CD4-positive, CD25-positive, alpha-beta regulatory T cell (primary cell): ENCODE measurements at regions not wholly inside any gene's neighbourhood (a gene's known extent, or its start where the extent isn't known, plus 50 kb on each side); places are given as distances from the start of the nearest gene placed in this dataset.

Experiments used
- ATAC-seq, 2 donors: fragments of 150-1000 bp; cut with Tn5 transposase; one replicate each; pipeline ENCODE4 v1.10.0; 2021; ENCODE audit warnings: low read depth in 2 of 2, moderate number of reproducible peaks in 2 of 2, moderate library complexity in 1 of 2
- DNase-seq, 3 donors: peaks; one replicate each; pipeline versions ENCODE4 v3.0.0 to v3.0.0-alpha.2; 2012 to 2022; ENCODE audit warnings: mixed read lengths in 1 of 3
- H3K27ac ChIP-seq: one replicate; pipeline ENCODE4 v1.7.0; 2013; ENCODE audit warnings: mild to moderate bottlenecking, low read length; ENCODE audit not compliant: insufficient read depth, poor library complexity, severe bottlenecking
- H3K27me3 ChIP-seq: one replicate; pipeline ENCODE4 v1.7.0; 2013; ENCODE audit warnings: low read length; ENCODE audit not compliant: control insufficient read depth, insufficient read depth
- H3K36me3 ChIP-seq: one replicate; pipeline ENCODE4 v1.7.0; 2013; ENCODE audit warnings: mild to moderate bottlenecking, low read length, moderate library complexity; ENCODE audit not compliant: control insufficient read depth, insufficient read depth
- H3K4me1 ChIP-seq: 2 replicates; pipeline ENCODE4 v1.7.0; 2013; ENCODE audit warnings: mild to moderate bottlenecking, low read length; ENCODE audit not compliant: insufficient read depth, control insufficient read depth, poor library complexity, severe bottlenecking
- H3K4me3 ChIP-seq: one replicate; pipeline ENCODE4 v1.7.0; 2013; ENCODE audit warnings: low read depth, mild to moderate bottlenecking, low read length, moderate library complexity
- H3K9me3 ChIP-seq, 2 experiments: 1 replicate in 1 of 2; 2 replicates in 1 of 2; pipeline ENCODE4 v1.7.0; 2013; ENCODE audit warnings: low read length in 2 of 2, mild to moderate bottlenecking in 1 of 2, moderate library complexity in 1 of 2; ENCODE audit not compliant: control insufficient read depth in 2 of 2
- H3K27ac Mint-ChIP-seq, 3 donors: one replicate each; pipeline ENCODE4 v1.8.0; 2020 to 2022; ENCODE audit warnings: mild to moderate bottlenecking in 3 of 3, mixed read lengths in 3 of 3, moderate library complexity in 2 of 3
- H3K27me3 Mint-ChIP-seq: one replicate; pipeline ENCODE4 v1.8.0; 2022; ENCODE audit warnings: mild to moderate bottlenecking, mixed read lengths
- H3K36me3 Mint-ChIP-seq: one replicate; pipeline ENCODE4 v1.8.0; 2020; ENCODE audit warnings: mixed read lengths
- H3K4me1 Mint-ChIP-seq, 4 donors: one replicate each; pipeline ENCODE4 v1.8.0; 2020 to 2022; ENCODE audit warnings: mixed read lengths in 4 of 4, mild to moderate bottlenecking in 1 of 4
- H3K4me3 Mint-ChIP-seq, 4 donors: one replicate each; pipeline ENCODE4 v1.8.0; 2020 to 2022; ENCODE audit warnings: mild to moderate bottlenecking in 4 of 4, mixed read lengths in 4 of 4, moderate library complexity in 3 of 4
- H3K9me3 Mint-ChIP-seq, 7 donors: one replicate each; pipeline ENCODE4 v1.8.0; 2020 to 2022; ENCODE audit warnings: mixed read lengths in 7 of 7, mild to moderate bottlenecking in 3 of 7, moderate library complexity in 2 of 7

DNA sequence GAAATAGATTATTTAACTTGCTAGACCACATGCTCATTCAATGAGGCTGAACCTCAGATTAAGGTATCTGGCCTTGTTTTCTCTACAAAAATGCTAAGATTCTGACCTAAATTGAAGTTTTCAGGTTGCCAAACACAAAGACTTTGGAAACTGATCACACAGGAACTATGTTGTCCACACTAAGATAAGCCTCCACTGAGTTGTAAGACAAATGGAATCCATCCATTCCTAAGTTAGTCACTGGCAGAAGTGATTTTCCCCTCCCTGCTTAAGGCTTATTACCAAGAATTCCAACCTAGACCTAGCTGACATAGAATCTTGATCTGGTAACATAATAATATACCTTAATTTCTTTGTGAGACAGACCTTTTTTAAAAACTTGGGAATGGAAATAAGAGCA lies 608.1 kb downstream of the TENT5A start:
- H3K36me3 Mint-ChIP-seq: no peaks in the 10 kb centered on the region
- peaks cover 0 to 1% of the 10 kb centered on the region in 2 experiments for H3K9me3 ChIP-seq
- no peak overlapping the region for H3K4me3 Mint-ChIP-seq
- no peaks in the 10 kb centered on the region for H3K36me3 ChIP-seq
- no peaks in the 10 kb centered on the region for H3K4me1 ChIP-seq
- DNase-seq (no peak), ATAC-seq (no peak)
- no peak overlapping the region for H3K27ac ChIP-seq
- no peaks in the 10 kb centered on the region for H3K27me3 ChIP-seq
- no peaks in the 10 kb centered on the region for H3K4me1 Mint-ChIP-seq
- no peak overlapping the region for H3K27ac Mint-ChIP-seq
- no peaks in the 10 kb centered on the region for H3K27me3 Mint-ChIP-seq
- H3K9me3 Mint-ChIP-seq: peaks cover 0 to 17% (median 1%) of the 10 kb centered on the region in 7 donors
- H3K4me3 ChIP-seq: no peak overlapping the region

DNA sequence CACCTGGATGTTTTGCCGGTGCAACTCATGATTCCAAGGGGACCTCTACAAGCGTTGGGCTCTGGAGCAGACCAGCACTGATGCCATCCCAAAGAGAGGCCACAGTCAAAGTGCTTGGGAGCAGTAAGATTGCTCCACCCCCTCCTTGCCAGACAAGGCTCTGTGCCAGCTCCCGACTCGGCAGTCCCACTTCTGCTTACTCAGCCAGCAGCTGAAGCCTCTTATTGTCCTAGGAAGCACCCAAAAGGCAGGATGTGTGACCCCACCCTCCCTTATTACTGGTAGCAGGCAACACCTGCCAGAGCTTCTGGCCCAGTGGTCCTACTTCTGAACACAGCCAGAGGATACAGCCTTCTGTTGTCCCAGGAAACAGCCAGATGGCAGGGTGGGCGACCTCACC lies 614.2 kb downstream of the TENT5A start:
- no peak overlapping the region for H3K4me3 ChIP-seq
- Mint-ChIP-seq H3K27me3 (no peaks in the 10 kb centered on the region), H3K36me3 (no peaks in the 10 kb centered on the region), H3K4me1 (no peaks in the 10 kb centered on the region), H3K4me3 (no peak overlapping the region), H3K27ac (no peak overlapping the region), H3K9me3 (peaks cover 0 to 19% (median 3%) of the 10 kb centered on the region in 7 donors)
- H3K27ac ChIP-seq: no peak overlapping the region
- H3K4me1 ChIP-seq: no peaks in the 10 kb centered on the region
- DNase-seq (no peak), ATAC-seq (no peak)
- H3K9me3 ChIP-seq: peaks cover 0 to 9% of the 10 kb centered on the region in 2 experiments
- no peaks in the 10 kb centered on the region for H3K27me3 ChIP-seq
- H3K36me3 ChIP-seq: no peaks in the 10 kb centered on the region

DNA sequence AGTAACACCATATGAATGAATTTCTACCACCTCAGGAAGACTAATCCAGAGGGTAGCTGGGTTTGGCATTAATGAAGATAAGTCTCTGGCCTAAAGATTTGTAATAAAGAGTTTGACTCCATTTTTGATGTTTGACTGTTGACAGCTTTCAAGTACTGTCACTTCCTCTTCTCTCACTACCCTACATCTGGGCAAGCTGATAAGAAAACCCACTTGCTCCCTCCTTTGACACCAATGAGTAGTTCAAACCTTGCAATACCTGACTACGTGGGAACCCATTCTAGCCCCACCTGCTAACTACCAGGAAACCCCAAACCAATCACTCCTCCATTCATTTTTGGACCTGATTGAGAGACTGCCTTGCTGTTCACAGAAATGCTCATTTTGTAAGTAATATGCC lies 621.5 kb downstream of the TENT5A start:
- Histone ChIP-seq H3K27me3 (no peaks in the 10 kb centered on the region), H3K27ac (no peak overlapping the region), H3K36me3 (no peaks in the 10 kb centered on the region), H3K9me3 (peaks cover 0 to 3% of the 10 kb centered on the region in 2 experiments), H3K4me3 (no peak overlapping the region), H3K4me1 (no peaks in the 10 kb centered on the region)
- no peaks in the 10 kb centered on the region for H3K4me1 Mint-ChIP-seq
- DNase-seq (no peak), ATAC-seq (no peak)
- H3K27me3 Mint-ChIP-seq: no peaks in the 10 kb centered on the region
- H3K9me3 Mint-ChIP-seq: peaks cover 0 to 15% (median 2%) of the 10 kb centered on the region in 7 donors
- no peak overlapping the region for H3K4me3 Mint-ChIP-seq
- H3K36me3 Mint-ChIP-seq: no peaks in the 10 kb centered on the region
- H3K27ac Mint-ChIP-seq: no peak overlapping the region

DNA sequence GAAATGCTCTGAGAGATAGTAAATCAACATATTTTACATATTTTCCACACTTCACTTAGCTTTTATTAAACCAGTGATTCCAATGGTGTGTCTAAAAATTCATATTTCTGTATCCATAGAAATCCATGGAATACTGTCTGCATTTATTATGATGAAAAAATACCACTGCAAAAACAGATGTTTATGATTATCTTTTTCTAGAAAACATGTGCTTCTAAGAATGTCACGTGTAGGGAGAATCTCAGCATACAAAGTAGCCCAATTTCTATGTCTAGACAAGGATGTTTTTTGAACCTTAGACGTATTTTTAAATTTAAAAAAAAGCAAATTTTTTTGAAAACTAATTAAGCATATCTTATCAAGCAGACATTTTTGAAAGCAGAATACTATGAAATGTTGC lies 622.4 kb downstream of the TENT5A start:
- DNase-seq (no peak), ATAC-seq (no peak)
- H3K27ac Mint-ChIP-seq: no peak overlapping the region
- H3K36me3 Mint-ChIP-seq: no peaks in the 10 kb centered on the region
- H3K9me3 Mint-ChIP-seq: peaks cover 0 to 11% (median 0%) of the 10 kb centered on the region in 7 donors
- Histone ChIP-seq H3K27me3 (no peaks in the 10 kb centered on the region), H3K4me3 (no peak overlapping the region), H3K9me3 (peaks cover 0 to 3% of the 10 kb centered on the region in 2 experiments), H3K4me1 (no peaks in the 10 kb centered on the region), H3K27ac (no peak overlapping the region), H3K36me3 (no peaks in the 10 kb centered on the region)
- no peak overlapping the region for H3K4me3 Mint-ChIP-seq
- no peaks in the 10 kb centered on the region for H3K27me3 Mint-ChIP-seq
- no peaks in the 10 kb centered on the region for H3K4me1 Mint-ChIP-seq

- Mint-ChIP-seq H3K9me3 (peaks cover 0 to 11% (median 0%) of the 10 kb centered on the region in 7 donors), H3K4me3 (no peak overlapping the region), H3K36me3 (no peaks in the 10 kb centered on the region), H3K27ac (no peak overlapping the region), H3K27me3 (no peaks in the 10 kb centered on the region), H3K4me1 (no peaks in the 10 kb centered on the region)
- no peak overlapping the region for H3K4me3 ChIP-seq
- no peaks in the 10 kb centered on the region for H3K4me1 ChIP-seq
- H3K27ac ChIP-seq: no peak overlapping the region
- no peak for DNase-seq
- no peaks in the 10 kb centered on the region for H3K27me3 ChIP-seq
- ATAC-seq: no peak
- H3K36me3 ChIP-seq: no peaks in the 10 kb centered on the region
- no peaks in the 10 kb centered on the region for H3K9me3 ChIP-seq
Measured at GRCh38 chr6:81128671-81129070, 623.8 kb downstream of the TENT5A start.

DNA sequence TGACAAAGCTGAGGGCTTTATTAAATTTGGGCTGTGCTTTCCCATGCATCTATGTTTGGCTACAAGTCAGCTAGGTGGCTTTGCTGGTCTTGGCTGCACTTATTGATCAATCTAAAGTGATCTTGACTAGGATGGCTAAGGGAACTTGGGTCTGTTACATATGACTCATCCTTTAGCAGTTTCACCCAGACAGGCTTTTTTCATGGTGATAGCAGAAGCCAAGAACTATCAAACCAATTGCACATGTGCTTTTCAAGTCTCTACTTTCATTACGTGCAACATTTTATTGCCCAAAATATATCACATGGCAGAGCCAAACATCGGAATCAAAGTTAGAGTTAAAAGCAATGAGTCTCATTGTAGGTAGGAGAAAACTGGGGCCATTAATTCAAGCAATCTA lies 626.3 kb downstream of the TENT5A start:
- Histone ChIP-seq H3K36me3 (no peaks in the 10 kb centered on the region), H3K4me3 (no peak overlapping the region), H3K27ac (no peak overlapping the region), H3K9me3 (no peaks in the 10 kb centered on the region), H3K4me1 (no peaks in the 10 kb centered on the region), H3K27me3 (no peaks in the 10 kb centered on the region)
- H3K27ac Mint-ChIP-seq: no peak overlapping the region
- no peaks in the 10 kb centered on the region for H3K4me1 Mint-ChIP-seq
- H3K9me3 Mint-ChIP-seq: peaks cover 0 to 7% (median under 1%) of the 10 kb centered on the region in 7 donors
- no peak overlapping the region for H3K4me3 Mint-ChIP-seq
- DNase-seq: no peak
- ATAC-seq: no peak
- H3K27me3 Mint-ChIP-seq: no peaks in the 10 kb centered on the region
- H3K36me3 Mint-ChIP-seq: no peaks in the 10 kb centered on the region

DNA sequence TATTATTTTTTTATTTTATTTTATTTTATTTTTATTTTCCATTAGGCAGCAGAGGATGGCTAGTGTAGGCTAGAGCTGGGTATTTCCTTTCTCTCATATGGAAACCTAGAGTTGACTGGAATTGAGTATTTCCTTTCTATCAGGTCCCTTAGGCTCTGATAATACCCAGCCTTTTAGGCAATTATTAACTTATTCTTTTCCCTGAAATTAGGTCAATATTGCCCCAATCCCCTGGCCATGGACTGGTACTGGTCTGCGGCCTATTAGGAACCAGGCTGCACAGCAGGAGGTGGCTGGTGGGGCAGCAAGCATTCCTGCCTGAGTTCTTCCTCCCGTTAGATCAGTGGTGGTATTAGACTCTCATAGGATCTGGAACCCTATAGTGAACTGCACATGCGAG lies 632.2 kb downstream of the TENT5A start:
- no peaks in the 10 kb centered on the region for H3K4me1 Mint-ChIP-seq
- Histone ChIP-seq H3K27ac (no peak overlapping the region), H3K4me1 (no peaks in the 10 kb centered on the region), H3K27me3 (no peaks in the 10 kb centered on the region), H3K9me3 (no peaks in the 10 kb centered on the region), H3K36me3 (no peaks in the 10 kb centered on the region), H3K4me3 (no peak overlapping the region)
- DNase-seq (no peak), ATAC-seq (no peak)
- H3K27ac Mint-ChIP-seq: no peak overlapping the region
- H3K27me3 Mint-ChIP-seq: no peaks in the 10 kb centered on the region
- peaks cover 0 to 17% (median 5%) of the 10 kb centered on the region in 7 donors for H3K9me3 Mint-ChIP-seq
- no peak overlapping the region for H3K4me3 Mint-ChIP-seq
- H3K36me3 Mint-ChIP-seq: no peaks in the 10 kb centered on the region

DNA sequence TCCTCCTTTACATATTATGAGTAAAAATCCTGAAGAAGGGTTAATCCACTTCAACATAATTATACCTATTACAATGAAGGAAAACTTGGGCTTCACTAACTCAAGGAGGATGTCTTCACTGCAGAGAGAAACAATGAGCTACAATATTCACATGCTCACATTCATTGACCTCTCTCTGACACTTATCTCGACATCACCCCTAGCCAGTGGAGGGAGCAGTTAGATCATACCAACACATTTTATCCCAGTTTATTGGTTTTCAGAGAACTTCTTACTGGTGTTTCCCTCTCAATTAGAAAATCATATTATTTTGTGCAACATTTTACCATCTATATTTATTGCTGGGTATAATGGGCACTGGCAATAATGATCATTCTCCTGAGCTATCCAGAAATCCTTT lies 646.5 kb downstream of the TENT5A start:
- H3K9me3 ChIP-seq: no peaks in the 10 kb centered on the region
- no peaks in the 10 kb centered on the region for H3K27me3 ChIP-seq
- Mint-ChIP-seq H3K4me1 (no peaks in the 10 kb centered on the region), H3K27me3 (no peaks in the 10 kb centered on the region), H3K9me3 (peaks cover 0 to 15% (median 5%) of the 10 kb centered on the region in 7 donors), H3K36me3 (no peaks in the 10 kb centered on the region), H3K4me3 (no peak overlapping the region), H3K27ac (no peak overlapping the region)
- H3K4me1 ChIP-seq: no peaks in the 10 kb centered on the region
- H3K36me3 ChIP-seq: no peaks in the 10 kb centered on the region
- ATAC-seq: no peak
- no peak overlapping the region for H3K4me3 ChIP-seq
- no peak for DNase-seq
- H3K27ac ChIP-seq: no peak overlapping the region
